ENCODE measurements at regions not wholly inside any gene's neighbourhood (a gene's known extent, or its start where the extent isn't known, plus 50 kb on each side); places are given as distances from the start of the nearest gene placed in this dataset.

DNA sequence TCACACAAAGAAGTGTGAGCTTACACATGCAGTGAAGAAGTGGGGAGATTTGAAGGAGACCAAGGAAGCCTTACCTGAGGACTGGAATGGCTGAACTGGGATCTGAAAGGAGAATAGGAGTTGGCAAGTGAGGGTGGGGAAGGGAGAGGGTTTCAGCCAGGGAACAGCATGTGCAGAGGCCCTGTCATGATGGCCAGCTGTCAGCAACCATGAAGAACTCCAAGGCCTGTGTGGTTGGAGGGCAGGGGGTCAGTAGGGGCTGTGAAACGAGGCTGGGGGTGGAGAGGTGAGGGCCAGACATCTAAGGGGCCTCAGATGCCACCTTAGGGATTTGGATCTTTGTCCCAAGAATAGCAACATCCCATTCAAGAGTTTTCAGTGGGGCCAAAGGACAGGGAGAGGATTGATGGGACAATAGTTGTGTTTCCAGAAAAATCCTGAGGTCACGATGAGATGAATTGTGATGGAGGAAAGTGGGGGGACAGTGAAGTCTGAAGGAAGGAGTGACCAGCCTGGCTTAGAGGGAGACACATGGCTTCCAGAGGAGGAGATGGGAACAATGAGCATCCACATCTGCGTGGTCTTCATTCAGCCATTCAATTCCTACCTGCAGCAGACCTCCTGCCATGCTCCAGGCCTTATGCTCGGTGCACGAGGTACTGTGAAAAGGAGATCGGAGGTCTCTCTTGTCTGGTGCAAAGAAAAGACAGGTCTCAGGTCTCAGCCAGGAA lies 187.6 kb downstream of the MATN1 start:
- TF ChIP-seq, protein P1, sequence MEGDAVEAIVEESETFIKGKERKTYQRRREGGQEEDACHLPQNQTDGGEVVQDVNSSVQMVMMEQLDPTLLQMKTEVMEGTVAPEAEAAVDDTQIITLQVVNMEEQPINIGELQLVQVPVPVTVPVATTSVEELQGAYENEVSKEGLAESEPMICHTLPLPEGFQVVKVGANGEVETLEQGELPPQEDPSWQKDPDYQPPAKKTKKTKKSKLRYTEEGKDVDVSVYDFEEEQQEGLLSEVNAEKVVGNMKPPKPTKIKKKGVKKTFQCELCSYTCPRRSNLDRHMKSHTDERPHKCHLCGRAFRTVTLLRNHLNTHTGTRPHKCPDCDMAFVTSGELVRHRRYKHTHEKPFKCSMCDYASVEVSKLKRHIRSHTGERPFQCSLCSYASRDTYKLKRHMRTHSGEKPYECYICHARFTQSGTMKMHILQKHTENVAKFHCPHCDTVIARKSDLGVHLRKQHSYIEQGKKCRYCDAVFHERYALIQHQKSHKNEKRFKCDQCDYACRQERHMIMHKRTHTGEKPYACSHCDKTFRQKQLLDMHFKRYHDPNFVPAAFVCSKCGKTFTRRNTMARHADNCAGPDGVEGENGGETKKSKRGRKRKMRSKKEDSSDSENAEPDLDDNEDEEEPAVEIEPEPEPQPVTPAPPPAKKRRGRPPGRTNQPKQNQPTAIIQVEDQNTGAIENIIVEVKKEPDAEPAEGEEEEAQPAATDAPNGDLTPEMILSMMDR (IDR thresholded peaks at IDR 0.05; ENCODE audit: low read depth, low read length) = no peak
- TF ChIP-seq POLR2A (IDR thresholded peaks at IDR 0.05; ENCODE audit: extremely low read depth, insufficient read length) (no peak), MYC (IDR thresholded peaks at IDR 0.05; ENCODE audit: low read depth, low read length) (no peak)
- TF ChIP-seq, protein P2, sequence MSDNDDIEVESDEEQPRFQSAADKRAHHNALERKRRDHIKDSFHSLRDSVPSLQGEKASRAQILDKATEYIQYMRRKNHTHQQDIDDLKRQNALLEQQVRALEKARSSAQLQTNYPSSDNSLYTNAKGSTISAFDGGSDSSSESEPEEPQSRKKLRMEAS (IDR thresholded peaks at IDR 0.05; ENCODE audit: low read depth, low read length) = no peak

Measured in NB4 (cell line).